ENCODE measurements at regions not wholly inside any gene's neighbourhood (a gene's known extent, or its start where the extent isn't known, plus 50 kb on each side); places are given as distances from the start of the nearest gene placed in this dataset.

GRCh38 chr14:84208451-84208850, 1321.5 kb upstream of the FLRT2 start:
- DNase-seq, result no peak
- in situ Hi-C loops (cut with HindIII; ENCODE audit: low pct_ligation_motif_present, low pct_unique_long_range_greater_than_20kb, low sequenced_read_pairs), result no loop called here

DNA sequence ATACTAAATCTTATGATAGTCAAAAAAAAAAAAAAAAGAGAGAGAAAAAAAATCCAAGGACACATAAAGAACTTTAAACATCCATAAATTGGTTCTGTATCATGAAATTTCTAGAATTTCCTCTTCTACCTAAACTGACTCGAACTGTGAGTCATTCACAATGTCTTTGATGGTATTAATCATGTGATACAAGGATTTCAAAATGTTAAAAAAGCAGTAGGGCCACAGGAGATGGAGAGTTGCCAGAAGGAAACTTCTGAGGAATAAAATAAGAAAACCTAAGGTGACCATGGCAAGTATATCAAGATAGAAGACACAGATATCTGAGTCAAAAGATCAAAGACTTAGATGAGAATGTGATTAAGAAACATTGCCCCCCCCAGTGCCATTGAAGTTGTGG, 1320.9 kb upstream of the FLRT2 start:
- no peak for DNase-seq
- in situ Hi-C loops (cut with HindIII; ENCODE audit: low pct_ligation_motif_present, low pct_unique_long_range_greater_than_20kb, low sequenced_read_pairs), result no loop called here

- DNase-seq, result no peak
- in situ Hi-C loops (cut with HindIII; ENCODE audit: low pct_ligation_motif_present, low pct_unique_long_range_greater_than_20kb, low sequenced_read_pairs), result no loop called here
These were observed 1312.9 kb upstream of the FLRT2 start for GRCh38 chr14:84217066-84217465.

- in situ Hi-C loops (cut with HindIII; ENCODE audit: low pct_ligation_motif_present, low pct_unique_long_range_greater_than_20kb, low sequenced_read_pairs), result no loop called here
These were observed 1304.7 kb upstream of the FLRT2 start for GRCh38 chr14:84225268-84225667.

DNA sequence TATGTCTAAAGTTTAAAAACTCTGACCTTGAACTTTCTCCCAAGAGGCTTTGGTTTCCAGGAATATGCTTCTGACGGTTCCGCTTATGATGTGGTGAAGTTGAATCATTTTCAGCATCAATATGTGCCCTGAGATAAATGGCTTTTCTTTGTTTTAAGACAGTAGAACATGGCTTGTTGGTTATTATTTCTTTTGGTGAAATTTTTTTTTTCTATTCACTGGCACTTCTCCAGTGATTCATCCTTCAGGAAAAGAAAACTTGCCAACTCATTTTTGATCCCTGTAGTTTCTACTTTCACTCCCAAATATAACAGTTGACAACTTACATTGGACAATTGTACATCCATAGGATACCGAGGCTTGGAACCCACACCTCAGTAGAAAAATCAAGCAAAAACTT, 1301.2 kb upstream of the FLRT2 start:
- DNase-seq, result no peak
- in situ Hi-C loops (cut with HindIII; ENCODE audit: low pct_ligation_motif_present, low pct_unique_long_range_greater_than_20kb, low sequenced_read_pairs), result no loop called here

More at GRCh38 chr14:84225268-84225667, 1304.7 kb upstream of the FLRT2 start:
- no peak for DNase-seq

DNA sequence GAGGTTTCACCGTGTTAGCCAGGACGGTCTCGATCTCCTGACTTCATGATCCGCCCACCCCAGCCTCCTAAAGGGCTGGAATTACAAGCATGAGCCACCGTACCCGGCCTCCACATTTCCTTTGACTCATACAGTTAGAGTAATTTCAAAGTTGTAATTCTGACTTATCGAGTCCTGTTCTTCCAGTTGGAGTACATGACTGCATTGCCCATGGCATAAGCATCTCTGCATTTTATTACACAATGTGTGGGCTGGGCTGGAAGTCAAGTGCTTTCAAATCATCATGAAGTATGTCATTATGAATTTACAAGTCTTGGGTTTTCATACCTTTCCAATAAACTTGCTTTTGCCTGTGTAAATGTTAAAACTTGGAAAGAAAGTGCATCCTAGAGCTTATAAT, 1295.7 kb upstream of the FLRT2 start:
- DNase-seq, result no peak
- in situ Hi-C loops (cut with HindIII; ENCODE audit: low pct_ligation_motif_present, low pct_unique_long_range_greater_than_20kb, low sequenced_read_pairs), result no loop called here

- in situ Hi-C loops (cut with HindIII; ENCODE audit: low pct_ligation_motif_present, low pct_unique_long_range_greater_than_20kb, low sequenced_read_pairs), result no loop called here
- no peak for DNase-seq
These were observed 1293.7 kb upstream of the FLRT2 start for GRCh38 chr14:84236290-84236689.

DNA sequence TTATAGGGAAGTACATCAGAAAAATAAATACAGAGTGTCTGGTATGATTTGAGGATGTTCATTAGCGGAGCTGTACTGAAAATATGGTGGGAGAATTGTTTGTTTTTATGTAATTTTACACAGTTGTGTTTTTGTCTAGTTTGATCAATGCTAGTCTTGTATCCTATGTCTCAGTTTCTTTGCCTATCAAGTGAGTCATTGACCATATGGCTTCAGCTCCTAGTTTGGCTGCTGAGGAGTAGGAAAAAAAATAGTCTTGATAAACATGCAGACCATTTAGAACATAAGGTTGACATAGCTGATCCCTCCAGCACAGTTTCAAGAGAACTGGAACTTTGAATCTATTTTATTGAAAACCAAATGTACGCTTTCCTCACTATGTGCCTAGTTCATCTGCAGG, 1292.1 kb upstream of the FLRT2 start:
- in situ Hi-C loops (cut with HindIII; ENCODE audit: low pct_ligation_motif_present, low pct_unique_long_range_greater_than_20kb, low sequenced_read_pairs), result no loop called here
- no peak for DNase-seq

GRCh38 chr14:84247693-84248092, 1282.3 kb upstream of the FLRT2 start:
- DNase-seq, result no peak
- in situ Hi-C loops (cut with HindIII; ENCODE audit: low pct_ligation_motif_present, low pct_unique_long_range_greater_than_20kb, low sequenced_read_pairs), result no loop called here

DNA sequence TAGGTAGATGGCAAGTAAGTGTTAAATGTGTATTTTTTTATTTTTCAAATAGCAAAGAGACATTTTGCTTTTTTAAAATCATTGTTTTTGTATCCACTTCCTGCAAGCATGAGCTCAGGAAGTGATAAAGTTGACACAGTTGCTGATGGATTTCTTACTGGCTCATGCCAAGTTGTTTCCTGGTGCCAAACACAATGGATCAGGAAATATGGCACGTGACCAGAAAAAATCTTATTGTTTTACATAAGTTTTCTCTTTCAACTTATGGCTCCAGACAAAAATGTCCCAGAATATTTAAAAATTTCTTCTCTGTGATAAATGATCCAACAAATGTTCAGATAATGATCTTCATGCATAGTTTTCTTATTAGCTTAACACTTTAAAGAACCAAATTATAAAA, 1279.1 kb upstream of the FLRT2 start:
- in situ Hi-C loops (cut with HindIII; ENCODE audit: low pct_ligation_motif_present, low pct_unique_long_range_greater_than_20kb, low sequenced_read_pairs), result no loop called here
- DNase-seq, result no peak

GRCh38 chr14:84251411-84252115, 1278.4 kb upstream of the FLRT2 start:
- DNase-seq, result no peak
- in situ Hi-C loops (cut with HindIII; ENCODE audit: low pct_ligation_motif_present, low pct_unique_long_range_greater_than_20kb, low sequenced_read_pairs), result no loop called here

GRCh38 chr14:84252706-84253105, 1277.2 kb upstream of the FLRT2 start:
- in situ Hi-C loops (cut with HindIII; ENCODE audit: low pct_ligation_motif_present, low pct_unique_long_range_greater_than_20kb, low sequenced_read_pairs), result no loop called here
- DNase-seq, result no peak

DNA sequence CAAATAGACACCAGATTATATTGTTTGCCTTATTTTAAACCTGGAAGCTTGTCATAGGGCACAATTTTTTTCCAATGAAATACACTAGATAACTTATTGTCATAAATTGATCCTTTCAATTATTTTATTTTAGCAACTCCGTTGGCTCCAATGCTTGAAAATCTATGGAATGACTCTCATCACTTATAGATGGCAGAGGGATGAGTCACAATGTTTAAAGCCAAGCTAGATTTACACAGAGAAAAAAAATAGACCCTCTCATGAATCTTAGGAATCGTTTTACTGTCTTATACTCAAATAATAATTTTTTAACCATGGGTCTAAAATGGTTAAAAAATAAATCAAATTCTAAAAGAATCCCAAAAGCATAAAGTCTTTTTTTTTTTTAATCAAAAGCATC, 1276.6 kb upstream of the FLRT2 start:
- no peak for DNase-seq
- in situ Hi-C loops (cut with HindIII; ENCODE audit: low pct_ligation_motif_present, low pct_unique_long_range_greater_than_20kb, low sequenced_read_pairs), result no loop called here

DNA sequence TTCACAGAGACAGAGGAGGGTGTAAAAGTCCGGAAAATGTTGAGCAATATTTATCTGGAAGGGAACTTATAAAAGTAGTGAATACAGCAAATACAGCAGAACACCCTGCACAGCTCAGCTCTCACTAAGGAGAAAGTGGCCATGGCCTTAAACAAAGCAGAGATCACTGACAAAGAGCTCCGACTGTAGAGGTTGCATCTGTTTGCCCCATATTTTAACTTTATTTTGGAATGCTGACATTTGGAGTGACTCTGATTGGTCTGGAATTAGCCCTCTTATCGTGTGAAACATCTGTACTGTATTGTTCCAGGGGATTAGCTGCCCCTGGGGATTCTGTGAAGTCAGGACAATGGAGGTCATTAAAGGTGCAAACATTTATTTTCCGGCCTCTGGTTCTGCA, 1275.7 kb upstream of the FLRT2 start:
- no peak for DNase-seq
- in situ Hi-C loops (cut with HindIII; ENCODE audit: low pct_ligation_motif_present, low pct_unique_long_range_greater_than_20kb, low sequenced_read_pairs), result no loop called here

DNA sequence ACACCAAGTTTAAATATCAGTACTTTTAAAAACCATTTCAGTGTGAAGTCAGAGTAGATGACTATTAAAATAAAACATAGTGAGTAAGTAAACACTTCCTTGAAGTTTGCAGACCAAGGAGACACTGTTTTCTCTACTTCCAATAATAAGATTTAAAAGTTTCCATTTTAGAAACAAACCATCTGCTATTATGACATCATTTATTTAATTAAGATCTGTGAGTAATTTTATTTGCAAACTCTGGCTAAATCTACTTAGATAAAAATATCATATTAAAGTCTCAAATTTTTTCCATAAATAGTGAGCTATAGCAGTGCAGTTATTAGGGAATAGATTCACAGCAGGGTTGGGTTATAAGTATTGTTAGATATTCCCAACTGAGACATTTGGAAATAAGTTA, 1267.0 kb upstream of the FLRT2 start:
- in situ Hi-C loops (cut with HindIII; ENCODE audit: low pct_ligation_motif_present, low pct_unique_long_range_greater_than_20kb, low sequenced_read_pairs), result no loop called here
- no peak for DNase-seq

DNA sequence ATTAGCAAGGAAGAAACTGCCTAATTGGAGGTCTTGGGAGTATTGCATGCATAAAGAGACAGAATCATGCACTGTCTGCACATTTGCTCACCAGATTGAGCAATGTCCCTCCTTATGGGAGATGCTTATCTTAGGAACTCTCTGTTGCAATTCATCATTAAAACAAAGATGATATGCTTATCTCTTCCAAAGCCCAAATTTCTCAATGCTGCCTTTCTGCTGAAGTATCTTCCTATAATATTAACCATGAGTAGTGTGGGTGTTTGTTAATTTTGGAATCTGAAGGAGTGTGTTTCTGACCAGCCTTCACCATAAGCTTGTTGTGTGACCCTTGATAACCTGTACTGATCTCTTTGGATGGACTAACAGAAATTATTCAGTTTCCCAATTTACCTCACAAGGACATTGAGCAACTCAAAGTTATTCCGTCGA, 1257.6 kb upstream of the FLRT2 start:
- DNase-seq, result no peak
- in situ Hi-C loops (cut with HindIII; ENCODE audit: low pct_ligation_motif_present, low pct_unique_long_range_greater_than_20kb, low sequenced_read_pairs), result no loop called here

- DNase-seq, result no peak
These were observed 1256.8 kb upstream of the FLRT2 start for GRCh38 chr14:84273181-84273580.

GRCh38 chr14:84282618-84283017, 1247.3 kb upstream of the FLRT2 start:
- in situ Hi-C loops (cut with HindIII; ENCODE audit: low pct_ligation_motif_present, low pct_unique_long_range_greater_than_20kb, low sequenced_read_pairs), result no loop called here
- no peak for DNase-seq

More at GRCh38 chr14:84273181-84273580, 1256.8 kb upstream of the FLRT2 start:
- in situ Hi-C loops (cut with HindIII; ENCODE audit: low pct_ligation_motif_present, low pct_unique_long_range_greater_than_20kb, low sequenced_read_pairs), result no loop called here

DNA sequence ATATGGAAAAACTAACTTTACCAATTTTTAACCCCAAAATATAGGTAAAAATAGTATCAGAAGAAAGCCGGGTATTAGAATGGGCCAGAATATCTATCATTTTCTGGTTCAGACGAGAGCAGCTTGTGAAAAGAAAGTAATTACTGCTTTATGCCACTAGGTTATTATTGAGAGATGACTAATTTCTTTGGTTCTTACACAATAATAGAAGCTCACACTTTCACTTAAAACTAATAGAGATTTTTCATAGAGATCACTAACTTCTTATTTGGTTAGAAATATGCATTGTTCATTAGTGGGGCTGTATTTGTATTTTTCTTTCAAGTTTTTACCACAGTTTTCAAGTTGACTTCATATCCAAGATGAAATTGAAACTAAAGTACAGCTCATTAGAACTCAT, 1241.2 kb upstream of the FLRT2 start:
- in situ Hi-C loops (cut with HindIII; ENCODE audit: low pct_ligation_motif_present, low pct_unique_long_range_greater_than_20kb, low sequenced_read_pairs), result no loop called here

GRCh38 chr14:84298663-84299195, 1231.2 kb upstream of the FLRT2 start:
- in situ Hi-C loops (cut with HindIII; ENCODE audit: low pct_ligation_motif_present, low pct_unique_long_range_greater_than_20kb, low sequenced_read_pairs), result no loop called here
- no peak for DNase-seq

More for the DNA sequence above, 1241.2 kb upstream of the FLRT2 start:
- no peak for DNase-seq
